Neural crest cell (in vitro differentiated cells): ENCODE measurements at regions not wholly inside any gene's neighbourhood (a gene's known extent, or its start where the extent isn't known, plus 50 kb on each side); places are given as distances from the start of the nearest gene placed in this dataset.

Experiments
- DNase-seq: peaks from one replicate; pipeline ENCODE4 v3.0.0; 2021; ENCODE audit warnings: low read depth, mixed read lengths, low spot score
- H3K27ac Mint-ChIP-seq: one replicate; pipeline ENCODE4 v1.8.0; 2021; ENCODE audit warnings: mild to moderate bottlenecking, mixed read lengths; ENCODE audit not compliant: unreplicated experiment
- H3K27me3 Mint-ChIP-seq: 2 replicates; pipeline ENCODE4 v1.8.0; 2021; ENCODE audit warnings: low read depth, mild to moderate bottlenecking, mixed read lengths
- H3K36me3 Mint-ChIP-seq: 2 replicates; pipeline ENCODE4 v1.8.0; 2021; ENCODE audit warnings: low read depth, mild to moderate bottlenecking, mixed read lengths
- H3K4me1 Mint-ChIP-seq: 2 replicates; pipeline ENCODE4 v1.8.0; 2021; ENCODE audit warnings: mixed read lengths
- H3K4me3 Mint-ChIP-seq: one replicate; pipeline ENCODE4 v1.8.0; 2021; ENCODE audit warnings: mild to moderate bottlenecking, mixed read lengths
- H3K9me3 Mint-ChIP-seq: 2 replicates; pipeline ENCODE4 v1.8.0; 2021; ENCODE audit warnings: mixed read lengths
- CTCF ChIP-seq: fragments of 200-600 bp; sonication (generic); conservative IDR thresholded peaks from 2 replicates; pipeline ENCODE4 v1.5.0; 2021; ENCODE audit warnings: antibody characterized with exemption, mild to moderate bottlenecking

- H3K9me3 Mint-ChIP-seq, result peaks cover 6% of the 10 kb centered on the region
Observed at GRCh38 chr3:110758208-110758607, 313.4 kb upstream of the NECTIN3 start.

DNA sequence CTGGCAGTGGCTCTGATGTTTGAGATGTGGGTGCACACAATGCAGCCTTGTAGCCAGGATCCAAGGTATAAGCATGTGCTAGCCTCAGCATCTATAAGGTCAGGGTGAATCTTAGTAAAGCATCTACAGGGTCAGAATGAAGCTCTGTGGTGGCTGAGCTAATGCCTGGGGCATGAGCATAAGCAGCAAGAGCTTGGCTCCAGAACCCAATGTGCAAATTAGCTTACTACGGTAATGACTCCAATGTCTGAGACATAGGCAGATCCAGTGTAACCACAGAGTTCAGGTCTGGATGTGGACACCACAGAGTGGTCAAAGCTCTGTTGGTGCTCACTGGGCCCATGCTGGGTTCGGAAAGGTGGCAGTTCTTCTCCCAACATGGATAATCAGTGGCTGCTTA is 304.5 kb upstream of the NECTIN3 start:
- peaks cover 2% of the 10 kb centered on the region for H3K9me3 Mint-ChIP-seq
- TF ChIP-seq CTCF, result no peak
- H3K27ac Mint-ChIP-seq, result no peak overlapping the region
- peaks cover 22% of the 10 kb centered on the region for H3K4me1 Mint-ChIP-seq
- no peak overlapping the region for H3K4me3 Mint-ChIP-seq
- peaks cover 5% of the 10 kb centered on the region for H3K36me3 Mint-ChIP-seq
- DNase-seq, result no peak
- no peaks in the 10 kb centered on the region for H3K27me3 Mint-ChIP-seq

More at GRCh38 chr3:110758208-110758607, 313.4 kb upstream of the NECTIN3 start:
- no peak for DNase-seq
- TF ChIP-seq CTCF, result no peak
- H3K27ac Mint-ChIP-seq, result no peak overlapping the region
- H3K36me3 Mint-ChIP-seq, result peaks cover 10% of the 10 kb centered on the region
- H3K27me3 Mint-ChIP-seq, result no peaks in the 10 kb centered on the region
- no peak overlapping the region for H3K4me3 Mint-ChIP-seq
- H3K4me1 Mint-ChIP-seq, result peaks cover 28% of the 10 kb centered on the region

- H3K36me3 Mint-ChIP-seq, result peaks cover 2% of the 10 kb centered on the region
- DNase-seq, result no peak
- H3K4me3 Mint-ChIP-seq, result no peak overlapping the region
- H3K27ac Mint-ChIP-seq, result no peak overlapping the region
- TF ChIP-seq CTCF, result no peak
- peaks cover 28% of the 10 kb centered on the region for H3K4me1 Mint-ChIP-seq
- H3K27me3 Mint-ChIP-seq, result no peaks in the 10 kb centered on the region
- H3K9me3 Mint-ChIP-seq, result peaks cover 2% of the 10 kb centered on the region
Observed at GRCh38 chr3:110767838-110768237, 303.8 kb upstream of the NECTIN3 start.

- no peak for TF ChIP-seq CTCF
- H3K27ac Mint-ChIP-seq, result peak overlapping the region; percentile 91
Observed at GRCh38 chr3:110773413-110773954, 298.1 kb upstream of the NECTIN3 start.

DNA sequence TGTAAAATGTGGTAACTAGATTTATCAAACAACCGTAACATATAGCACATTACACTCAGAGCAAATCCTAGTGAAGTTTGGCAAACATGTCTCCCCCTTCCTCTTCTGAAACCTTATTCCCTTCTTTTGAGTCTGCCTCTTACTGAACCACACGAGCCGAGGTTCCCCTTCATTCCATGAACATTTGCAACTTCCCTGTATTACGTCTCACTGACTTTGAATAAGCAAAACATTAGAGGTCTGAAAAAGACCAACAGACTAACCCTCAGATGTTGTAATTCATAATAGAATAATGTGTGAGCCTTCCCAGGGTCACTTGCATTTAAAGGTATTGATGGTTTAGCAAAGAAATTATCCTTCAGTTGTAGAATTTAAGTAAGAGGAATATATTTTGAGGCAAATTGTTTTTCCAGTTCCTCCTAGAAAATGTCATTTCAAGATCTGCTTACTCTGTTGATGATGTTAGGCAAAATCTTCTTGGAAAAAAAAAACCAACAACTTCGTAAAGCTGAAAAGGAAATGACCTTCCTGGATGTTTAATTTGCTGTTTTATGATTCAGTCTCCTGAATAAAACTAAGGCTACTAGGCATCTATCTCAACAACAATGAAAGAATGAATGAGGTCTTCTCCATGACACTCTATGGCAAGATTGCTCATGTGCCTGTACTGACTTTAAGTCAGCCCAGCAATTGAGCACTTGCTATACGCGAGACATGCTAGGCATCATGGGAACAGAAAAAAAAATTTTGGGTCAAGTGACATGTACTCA is 296.9 kb upstream of the NECTIN3 start:
- H3K9me3 Mint-ChIP-seq, result peaks cover 2% of the 10 kb centered on the region
- TF ChIP-seq CTCF, result no peak
- H3K4me3 Mint-ChIP-seq, result no peak overlapping the region
- H3K27ac Mint-ChIP-seq, result peak overlapping the region; percentile 72
- H3K27me3 Mint-ChIP-seq, result no peaks in the 10 kb centered on the region
- no peak for DNase-seq
- H3K36me3 Mint-ChIP-seq, result peaks cover 3% of the 10 kb centered on the region
- peaks cover 52% of the 10 kb centered on the region for H3K4me1 Mint-ChIP-seq

More at GRCh38 chr3:110773413-110773954, 298.1 kb upstream of the NECTIN3 start:
- H3K9me3 Mint-ChIP-seq, result peaks cover 2% of the 10 kb centered on the region
- peak overlapping the region; percentile 85 for H3K4me3 Mint-ChIP-seq
- DNase-seq, result peak; percentile 26
- H3K27me3 Mint-ChIP-seq, result no peaks in the 10 kb centered on the region
- H3K4me1 Mint-ChIP-seq, result peaks cover 44% of the 10 kb centered on the region
- H3K36me3 Mint-ChIP-seq, result no peaks in the 10 kb centered on the region
